ENCODE measurements at regions not wholly inside any gene's neighbourhood (a gene's known extent, or its start where the extent isn't known, plus 50 kb on each side); places are given as distances from the start of the nearest gene placed in this dataset.

- Histone ChIP-seq H3K79me2 (ENCODE audit: insufficient read depth, low read length) (no peaks in the 10 kb centered on the region), H2AFZ (ENCODE audit: low read length) (no peak overlapping the region), H3K23ac (ENCODE audit: insufficient read length, low read depth, low read length) (no peak overlapping the region), H3K4me1 (ENCODE audit: insufficient read depth, low read length) (peaks cover 2% of the 10 kb centered on the region), H3T11ph (ENCODE audit: low read length) (no peak overlapping the region), H4K8ac (replicated peaks; ENCODE audit: insufficient read length, low read depth, low read length) (no peak overlapping the region), H4K91ac (ENCODE audit: insufficient read length, low read depth, low read length) (no peak overlapping the region), H4K5ac (ENCODE audit: insufficient read length, low read depth, low read length) (no peak overlapping the region), H3K9ac (ENCODE audit: extremely low read depth, insufficient read length, low read length) (no peak overlapping the region), H2AK5ac (ENCODE audit: insufficient read length, low read length) (no peak overlapping the region), H3K27me3 (ENCODE audit: insufficient read depth, low read length) (no peaks in the 10 kb centered on the region), H2BK12ac (ENCODE audit: insufficient read length, low read depth, low read length) (no peak overlapping the region), H3K9me3 (ENCODE audit: control insufficient read depth, low read depth, low read length) (no peaks in the 10 kb centered on the region), H2BK15ac (ENCODE audit: low read depth, low read length) (no peak overlapping the region), H3K79me1 (ENCODE audit: insufficient read depth, low read depth, low read length, poor library complexity, severe bottlenecking) (no peaks in the 10 kb centered on the region), H2BK20ac (ENCODE audit: low read depth, low read length, poor library complexity, severe bottlenecking) (no peak overlapping the region), H3K23me2 (ENCODE audit: insufficient read length, low read depth, low read length, poor library complexity, severe bottlenecking) (no peaks in the 10 kb centered on the region), H3K56ac (ENCODE audit: insufficient read length, low read depth, low read length) (no peak overlapping the region), H3K14ac (ENCODE audit: insufficient read depth, low read length) (no peak overlapping the region), H3K27ac (ENCODE audit: insufficient read length, low read depth, low read length) (no peak overlapping the region), H3K18ac (ENCODE audit: insufficient read length, low read depth, low read length) (no peak overlapping the region), H3K4ac (ENCODE audit: low read depth, low read length) (no peak overlapping the region), H2BK5ac (ENCODE audit: insufficient read length, low read length) (no peak overlapping the region), H4K20me1 (ENCODE audit: control insufficient read depth, insufficient read depth, insufficient read length) (no peaks in the 10 kb centered on the region), H2BK120ac (ENCODE audit: low read depth, low read length, poor library complexity, severe bottlenecking) (no peak overlapping the region), H3K4me2 (ENCODE audit: insufficient read depth, insufficient read length, low read length) (no peak overlapping the region)
- Mint-ChIP-seq H3K27ac (no peak overlapping the region), H3K9me3 (no peaks in the 10 kb centered on the region), H3K27me3 (ENCODE audit: low read depth) (no peaks in the 10 kb centered on the region; the same call in 1 of the 2 replicates), H3K36me3 (ENCODE audit: insufficient read depth in 1 of 3, low read depth in 3 of 3) (no peaks in the 10 kb centered on the region), H3K4me1 (peaks cover 4 to 12% of the 10 kb centered on the region in 2 experiments), H3K4me3 (no peak overlapping the region)
- WGBS (ENCODE audit: extremely low coverage, insufficient read length, low lambda C conversion rate), result no CpG with 5 or more reads among the region's 4 CpGs
- no peak for TF ChIP-seq CTCF (conservative IDR thresholded peaks at IDR 0.05)
- no peak for DNase-seq
Observed at GRCh38 chr13:26829716-26830115, 69.1 kb upstream of the GPR12 start.
